Neuronal stem cell (in vitro differentiated cells): ENCODE measurements at regions not wholly inside any gene's neighbourhood (a gene's known extent, or its start where the extent isn't known, plus 50 kb on each side); places are given as distances from the start of the nearest gene placed in this dataset.

Experiments
- DNase-seq: peaks from one replicate; pipeline ENCODE4 v3.0.0-alpha.2; 2013; ENCODE audit warnings: low spot score
- H2AFZ ChIP-seq: one replicate; pipeline ENCODE4 v1.6.1; 2013; ENCODE audit warnings: mild to moderate bottlenecking, low read length, inconsistent platforms
- H2AK5ac ChIP-seq: 2 replicates; pipeline ENCODE4 v1.6.1; 2013; ENCODE audit warnings: low read depth, mild to moderate bottlenecking, inconsistent platforms, low read length, moderate library complexity, mixed read lengths
- H2BK120ac ChIP-seq: 2 replicates; pipeline ENCODE4 v1.6.1; 2013; ENCODE audit warnings: low read depth, mild to moderate bottlenecking, inconsistent platforms, low read length, moderate library complexity, mixed read lengths
- H2BK12ac ChIP-seq: one replicate; pipeline ENCODE4 v1.6.1; 2013; ENCODE audit warnings: low read length, inconsistent platforms
- H2BK15ac ChIP-seq: 2 replicates; pipeline ENCODE4 v1.6.1; 2013; ENCODE audit warnings: mild to moderate bottlenecking, low read length, inconsistent platforms, mixed read lengths
- H2BK5ac ChIP-seq: one replicate; pipeline ENCODE4 v1.6.1; 2013; ENCODE audit warnings: inconsistent platforms, mild to moderate bottlenecking, low read length, moderate library complexity
- H3K14ac ChIP-seq: one replicate; pipeline ENCODE4 v1.6.1; 2013; ENCODE audit warnings: low read length, inconsistent platforms
- H3K18ac ChIP-seq: 2 replicates; pipeline ENCODE4 v1.6.1; 2013; ENCODE audit warnings: low read length, inconsistent platforms
- H3K23ac ChIP-seq: 2 replicates; pipeline ENCODE4 v1.6.1; 2013; ENCODE audit warnings: low read depth, mild to moderate bottlenecking, mixed read lengths, low read length, inconsistent platforms; ENCODE audit not compliant: poor library complexity
- H3K27ac ChIP-seq: replicated peaks from 3 replicates; pipeline ENCODE4 v1.5.1; 2013; ENCODE audit warnings: low read length, inconsistent platforms
- H3K27me3 ChIP-seq, 3 experiments: 2 replicates each; pipeline ENCODE4 v1.6.1; 2013; ENCODE audit warnings: low read length in 3 of 3, mild to moderate bottlenecking in 2 of 3, inconsistent platforms in 1 of 3, low read depth in 1 of 3, mixed read lengths in 1 of 3, moderate library complexity in 1 of 3; ENCODE audit not compliant: control insufficient read depth in 3 of 3, insufficient read depth in 3 of 3
- H3K36me3 ChIP-seq, 2 donors: replicated peaks in 1 of 2; 2 replicates each; pipeline ENCODE4 v1.6.1; 2013; ENCODE audit warnings: low read length in 2 of 2; ENCODE audit not compliant: control insufficient read depth in 2 of 2, insufficient read depth in 2 of 2
- H3K4ac ChIP-seq: 2 replicates; pipeline ENCODE4 v1.6.1; 2013; ENCODE audit warnings: inconsistent platforms, mild to moderate bottlenecking, low read length, moderate library complexity
- H3K4me1 ChIP-seq, 2 donors: 1 replicate in 1 of 2; 2 replicates in 1 of 2; pipeline ENCODE4 v1.6.1; 2013; ENCODE audit warnings: low read length in 2 of 2, low read depth in 1 of 2; ENCODE audit not compliant: control insufficient read depth in 2 of 2, insufficient read depth in 1 of 2
- H3K4me2 ChIP-seq: one replicate; pipeline ENCODE4 v1.6.1; 2013; ENCODE audit warnings: mild to moderate bottlenecking, low read length, inconsistent platforms; ENCODE audit not compliant: insufficient read depth, poor library complexity, severe bottlenecking
- H3K4me3 ChIP-seq, 2 donors: 2 replicates each; pipeline ENCODE4 v1.5.1; 2013; ENCODE audit warnings: low read length in 2 of 2, mild to moderate bottlenecking in 2 of 2, inconsistent platforms in 1 of 2, moderate library complexity in 1 of 2
- H3K79me1 ChIP-seq: one replicate; pipeline ENCODE4 v1.6.1; 2013; ENCODE audit warnings: low read depth, mild to moderate bottlenecking, inconsistent platforms, low read length, moderate library complexity
- H3K9ac ChIP-seq: one replicate; pipeline ENCODE4 v1.6.1; 2013; ENCODE audit warnings: mild to moderate bottlenecking, low read depth, low read length, inconsistent platforms; ENCODE audit not compliant: poor library complexity
- H3K9me3 ChIP-seq, 2 donors: replicated peaks in 1 of 2; 2 replicates each; pipeline versions ENCODE3 to v1.6.1; 2013; ENCODE audit warnings: low read length in 2 of 2, mild to moderate bottlenecking in 2 of 2, inconsistent platforms in 1 of 2, low read depth in 1 of 2, mixed read lengths in 1 of 2, moderate library complexity in 1 of 2; ENCODE audit not compliant: control insufficient read depth in 2 of 2, insufficient read depth in 1 of 2
- H4K8ac ChIP-seq: one replicate; pipeline ENCODE4 v1.6.1; 2013; ENCODE audit warnings: low read depth, mild to moderate bottlenecking, inconsistent platforms, low read length, moderate library complexity
- H4K91ac ChIP-seq: one replicate; pipeline ENCODE4 v1.6.1; 2013; ENCODE audit warnings: low read length, low read depth, mild to moderate bottlenecking, inconsistent platforms; ENCODE audit not compliant: poor library complexity
- WGBS, 2 donors: extraction: QIAGEN DNeasy Blood & Tissue Kit; methylation state at CpG; one replicate each; pipeline ENCODE4 v1.1.7; 2013; ENCODE audit warnings: missing lambda C conversion rate in 2 of 2, mixed read lengths in 1 of 2; ENCODE audit not compliant: insufficient read length in 2 of 2, insufficient replicate concordance in 1 of 2; ENCODE audit errors: extremely low coverage in 2 of 2; 5-methylcytosine and 5-hydroxymethylcytosine counted together

GRCh38 chr5:39638813-39639212 lies 214.0 kb upstream of the DAB2 start:
- Histone ChIP-seq H4K8ac (no peak overlapping the region), H3K79me1 (no peaks in the 10 kb centered on the region), H3K4ac (no peak overlapping the region), H2BK120ac (no peak overlapping the region), H3K4me2 (no peak overlapping the region), H3K27me3 (no peaks in the 10 kb centered on the region), H2BK12ac (no peak overlapping the region), H3K4me3 (no peak overlapping the region), H2BK15ac (no peak overlapping the region), H2BK5ac (no peak overlapping the region), H3K9me3 (no peaks in the 10 kb centered on the region), H4K91ac (no peak overlapping the region), H2AFZ (no peak overlapping the region), H2AK5ac (no peak overlapping the region), H3K23ac (no peak overlapping the region), H3K36me3 (no peaks in the 10 kb centered on the region), H3K27ac (no peak overlapping the region), H3K18ac (no peak overlapping the region), H3K9ac (no peak overlapping the region), H3K4me1 (no peaks in the 10 kb centered on the region), H3K14ac (no peak overlapping the region)
- no peak for DNase-seq

- no peak overlapping the region for H3K18ac ChIP-seq
- no CpG with 5 or more reads among the region's 4 CpGs for whole genome bisulfite sequencing, 2 donors
- no peak overlapping the region for H3K27ac ChIP-seq
Measured at GRCh38 chr5:39633057-39633456, 208.3 kb upstream of the DAB2 start.

GRCh38 chr5:39631958-39632357 lies 207.2 kb upstream of the DAB2 start:
- no peak overlapping the region for H2AK5ac ChIP-seq
- H3K18ac ChIP-seq: no peak overlapping the region
- H2BK12ac ChIP-seq: no peak overlapping the region
- H3K9ac ChIP-seq: no peak overlapping the region
- no peak overlapping the region for H3K14ac ChIP-seq
- no peak overlapping the region for H4K8ac ChIP-seq
- no peaks in the 10 kb centered on the region for H3K4me1 ChIP-seq
- no peak overlapping the region for H2BK5ac ChIP-seq
- no peak overlapping the region for H4K91ac ChIP-seq
- H2BK15ac ChIP-seq: no peak overlapping the region
- H3K79me1 ChIP-seq: no peaks in the 10 kb centered on the region
- no peak overlapping the region for H3K27ac ChIP-seq
- no peak overlapping the region for H3K4ac ChIP-seq
- DNase-seq: no peak
- H3K27me3 ChIP-seq: no peaks in the 10 kb centered on the region
- no peak overlapping the region for H2AFZ ChIP-seq
- H2BK120ac ChIP-seq: no peak overlapping the region
- WGBS, 2 donors: no CpG with 5 or more reads among the region's 1 CpG
- H3K4me2 ChIP-seq: no peak overlapping the region
- H3K36me3 ChIP-seq: no peaks in the 10 kb centered on the region
- no peak overlapping the region for H3K4me3 ChIP-seq
- H3K23ac ChIP-seq: no peak overlapping the region
- no peaks in the 10 kb centered on the region for H3K9me3 ChIP-seq

More at GRCh38 chr5:39633057-39633456, 208.3 kb upstream of the DAB2 start:
- no peaks in the 10 kb centered on the region for H3K9me3 ChIP-seq
- no peak overlapping the region for H4K8ac ChIP-seq
- H3K79me1 ChIP-seq: no peaks in the 10 kb centered on the region
- no peaks in the 10 kb centered on the region for H3K27me3 ChIP-seq
- no peaks in the 10 kb centered on the region for H3K36me3 ChIP-seq
- H3K9ac ChIP-seq: no peak overlapping the region
- no peak overlapping the region for H3K23ac ChIP-seq
- H2BK5ac ChIP-seq: no peak overlapping the region
- no peaks in the 10 kb centered on the region for H3K4me1 ChIP-seq
- DNase-seq: no peak
- H2AFZ ChIP-seq: no peak overlapping the region
- no peak overlapping the region for H3K4me2 ChIP-seq
- H2BK15ac ChIP-seq: no peak overlapping the region
- no peak overlapping the region for H3K14ac ChIP-seq
- no peak overlapping the region for H2BK12ac ChIP-seq
- no peak overlapping the region for H4K91ac ChIP-seq
- no peak overlapping the region for H2AK5ac ChIP-seq
- no peak overlapping the region for H2BK120ac ChIP-seq
- no peak overlapping the region for H3K4ac ChIP-seq
- H3K4me3 ChIP-seq: no peak overlapping the region

GRCh38 chr5:39629946-39630345 lies 205.2 kb upstream of the DAB2 start:
- Histone ChIP-seq H2BK5ac (no peak overlapping the region), H3K4me3 (no peak overlapping the region), H2BK12ac (no peak overlapping the region), H3K14ac (no peak overlapping the region), H3K36me3 (no peaks in the 10 kb centered on the region), H3K4ac (no peak overlapping the region), H3K4me1 (no peaks in the 10 kb centered on the region), H4K91ac (no peak overlapping the region), H2AK5ac (no peak overlapping the region), H3K9me3 (no peaks in the 10 kb centered on the region), H3K18ac (no peak overlapping the region), H2BK15ac (no peak overlapping the region), H3K4me2 (no peak overlapping the region), H4K8ac (no peak overlapping the region), H3K27me3 (no peaks in the 10 kb centered on the region), H3K27ac (no peak overlapping the region), H3K79me1 (no peaks in the 10 kb centered on the region), H3K23ac (no peak overlapping the region), H3K9ac (no peak overlapping the region), H2AFZ (no peak overlapping the region), H2BK120ac (no peak overlapping the region)
- DNase-seq: no peak
- no CpG with 5 or more reads among the region's 5 CpGs for WGBS, 2 donors
